ENCODE measurements at regions not wholly inside any gene's neighbourhood (a gene's known extent, or its start where the extent isn't known, plus 50 kb on each side); places are given as distances from the start of the nearest gene placed in this dataset.
"Not testable (repeated sequence)": the region's sequence is repeated elsewhere in the genome, so short reads cannot be mapped to it uniquely, and the experiment has no call there.

DNA sequence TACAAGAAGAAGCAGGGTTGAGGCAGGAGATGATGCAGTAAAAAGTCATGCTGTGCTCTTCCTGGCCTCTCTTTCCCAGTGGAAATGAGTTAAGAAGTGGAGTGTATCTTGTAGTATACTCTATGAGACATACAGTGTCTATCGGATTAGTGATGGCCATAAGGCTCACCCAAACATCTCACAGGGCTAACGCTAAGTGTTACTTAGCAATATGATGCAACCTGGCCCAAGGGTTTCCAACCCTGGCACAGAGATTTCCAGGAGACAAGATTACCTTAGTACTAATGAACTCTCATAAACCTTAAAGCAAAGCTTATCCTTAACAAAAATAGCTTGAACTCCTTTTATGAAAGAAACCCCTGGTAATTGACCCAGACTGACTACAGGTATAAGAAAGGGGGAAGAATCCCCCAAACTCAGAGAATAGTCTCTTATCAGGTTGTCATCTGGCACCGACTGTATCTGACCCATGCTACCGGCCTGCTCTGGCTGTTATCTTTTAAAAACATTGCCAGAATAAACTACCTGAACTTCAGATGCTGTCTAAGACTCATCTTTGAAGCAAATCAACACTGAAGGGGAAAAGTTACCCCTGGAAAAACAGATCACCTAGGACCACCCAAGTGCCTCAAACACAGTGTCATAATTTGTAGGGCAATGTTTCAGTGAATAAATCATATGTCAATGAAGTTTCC lies 1002.0 kb downstream of the REEP3 start:
- DNase-seq: no peak

DNA sequence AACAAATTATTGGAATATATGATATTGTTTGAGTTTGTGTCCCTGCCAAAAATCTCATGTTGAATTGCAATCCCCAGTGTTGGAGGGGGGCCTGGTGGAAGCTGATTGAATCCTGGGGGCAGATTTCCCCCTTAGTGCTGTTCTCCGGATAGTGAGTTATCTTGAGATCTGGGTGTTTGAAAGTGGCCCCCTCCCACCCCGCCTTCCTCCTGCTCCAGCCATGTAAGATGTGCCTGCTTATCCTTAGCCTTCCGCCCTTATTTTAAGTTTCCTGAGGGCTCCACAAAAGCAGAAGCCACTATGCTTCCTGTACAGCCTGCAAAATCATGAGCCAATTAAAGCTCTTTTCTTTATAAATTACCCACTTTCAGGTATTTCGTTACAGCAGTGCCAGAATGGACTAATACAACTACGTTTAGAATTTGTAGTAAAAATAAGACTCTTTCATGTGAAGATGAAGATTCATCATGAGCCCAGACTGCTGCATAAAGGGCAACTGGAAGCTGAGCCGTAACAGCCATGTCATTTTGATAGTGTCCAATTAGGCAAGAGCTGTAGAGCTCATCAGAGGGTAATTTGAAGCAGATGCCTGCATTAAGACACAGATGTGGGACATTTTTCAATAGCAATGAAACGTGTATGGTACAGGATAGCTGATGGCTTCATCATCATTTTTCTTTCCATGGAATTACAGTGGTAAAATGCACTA lies 1007.2 kb downstream of the REEP3 start:
- DNase-seq: no peak

DNA sequence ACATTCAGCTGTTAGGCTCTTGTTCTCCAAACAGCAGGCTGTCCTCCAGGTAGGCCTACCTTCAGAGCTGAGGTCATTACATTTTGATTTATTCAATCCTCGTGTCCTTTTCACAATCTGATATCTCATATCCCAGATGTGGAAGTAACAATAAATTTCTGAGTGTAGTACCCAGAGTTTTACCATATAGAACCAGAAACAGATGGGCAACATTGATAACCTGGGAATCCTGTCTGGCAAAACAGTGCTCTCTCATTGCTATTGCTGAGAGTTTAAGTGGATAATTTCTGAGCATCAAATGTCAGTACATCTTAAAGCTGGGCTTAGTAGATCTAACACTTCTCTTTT lies 1007.8 kb downstream of the REEP3 start:
- DNase-seq: no peak

DNA sequence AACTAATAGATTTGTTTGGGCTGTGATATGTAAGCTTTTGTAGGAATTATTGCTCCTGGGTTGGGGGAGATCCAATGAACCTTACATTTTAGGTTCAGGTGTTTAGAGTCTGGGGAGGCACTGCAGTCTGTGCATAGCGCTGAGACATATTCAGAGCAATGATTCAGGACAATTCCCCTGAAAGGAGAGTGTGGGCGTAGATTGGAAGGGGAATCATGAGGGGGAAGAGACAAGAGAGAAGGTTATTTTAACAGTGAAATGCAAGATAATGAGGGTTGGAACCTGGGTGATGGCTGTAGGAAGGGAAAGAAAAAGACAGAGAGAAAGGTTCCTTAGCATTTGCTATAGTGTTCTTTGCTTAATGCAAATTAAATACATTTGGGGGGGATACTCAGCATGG lies 1013.4 kb downstream of the REEP3 start:
- DNase-seq: no peak

DNA sequence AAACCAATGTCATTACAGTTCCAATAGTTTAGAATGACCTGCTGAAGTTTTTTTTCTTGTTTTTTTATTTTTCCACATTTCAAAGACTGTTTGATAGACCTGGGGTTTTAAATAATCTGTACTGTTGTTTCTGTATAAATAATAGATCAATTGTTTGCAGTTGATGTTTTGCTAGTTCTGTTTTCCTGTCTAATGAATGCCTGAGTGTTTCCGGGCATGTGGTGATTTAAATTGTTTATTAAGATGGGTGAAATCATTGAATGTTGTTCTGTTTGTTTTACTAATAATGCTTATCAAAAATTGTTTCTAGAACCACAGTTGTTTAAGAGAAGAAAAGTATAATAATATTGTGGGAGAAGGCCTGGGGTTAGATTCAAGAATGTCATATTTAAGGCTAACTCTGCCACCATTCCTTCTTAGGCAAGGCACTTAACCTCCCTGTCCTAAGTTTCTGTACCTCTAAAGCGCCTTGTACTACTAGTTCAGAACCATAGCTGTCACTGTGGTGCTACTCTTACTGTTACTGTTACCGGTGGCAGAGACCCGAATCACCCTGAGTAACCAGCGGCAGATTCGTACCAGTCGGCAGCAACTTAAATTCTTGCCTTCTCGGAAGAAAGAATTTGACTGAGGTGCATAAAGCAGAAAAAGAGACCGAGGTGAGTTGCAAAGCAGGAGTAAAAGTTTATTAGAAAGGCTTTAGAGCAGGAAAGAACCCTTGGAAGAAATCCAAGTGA lies 1014.1 kb downstream of the REEP3 start:
- no peak for DNase-seq

DNA sequence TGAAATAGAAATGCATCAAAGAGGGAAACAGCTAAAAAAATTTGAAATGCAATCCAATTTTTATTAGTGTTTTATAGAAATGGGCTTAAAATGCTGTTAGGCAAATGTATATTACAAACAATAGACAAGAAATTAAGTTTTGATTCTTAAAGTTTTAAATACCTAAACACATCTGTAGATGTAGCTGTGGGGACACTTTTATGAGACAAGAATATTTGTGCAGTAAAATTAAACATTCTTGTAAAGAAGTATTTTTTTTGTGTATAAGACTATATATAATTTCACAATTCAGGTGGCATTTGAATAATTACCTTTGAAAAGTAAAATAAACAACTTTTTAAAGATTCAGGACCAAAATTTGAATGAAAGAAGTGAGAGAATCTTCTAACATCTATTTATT lies 1015.9 kb downstream of the REEP3 start:
- DNase-seq: no peak

DNA sequence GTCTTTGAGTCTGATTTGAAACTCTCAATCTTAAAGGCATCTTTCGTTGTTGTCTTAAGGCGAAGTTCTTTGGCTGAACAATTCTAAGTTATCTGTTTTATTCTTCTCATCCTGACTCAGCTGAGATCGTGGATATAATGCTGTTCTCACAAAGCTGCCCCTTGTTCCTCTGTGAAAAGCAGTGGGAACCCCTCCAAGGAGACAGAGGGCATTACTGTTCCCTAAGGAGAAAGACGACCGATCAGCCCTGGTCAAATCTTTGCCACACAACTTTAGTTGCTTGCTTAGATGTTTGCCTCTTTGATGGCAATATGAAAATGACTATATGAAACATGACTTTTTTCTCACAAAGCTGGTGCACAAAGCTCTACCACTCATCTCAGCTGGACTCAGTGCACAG lies 1016.7 kb downstream of the REEP3 start:
- DNase-seq: no peak

DNA sequence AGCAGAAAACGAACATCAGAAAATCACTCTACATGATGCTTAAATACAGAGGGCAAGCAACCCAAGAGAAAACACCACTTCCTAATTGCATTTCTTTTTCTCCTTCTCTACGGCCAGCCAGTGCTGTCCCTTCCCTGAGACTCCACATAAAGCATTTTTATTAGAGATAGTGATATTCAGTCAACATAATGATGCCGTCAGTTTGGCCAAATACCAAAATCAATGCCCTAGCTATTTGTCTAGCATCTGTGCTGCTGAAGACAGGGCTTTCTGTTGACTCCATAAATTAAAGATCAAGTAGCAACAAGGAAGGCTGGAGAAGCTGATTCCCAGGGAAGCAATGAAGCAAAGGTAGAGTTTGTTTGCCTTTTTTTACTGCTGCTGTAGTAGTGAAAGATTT lies 1024.9 kb downstream of the REEP3 start:
- no peak for DNase-seq

DNA sequence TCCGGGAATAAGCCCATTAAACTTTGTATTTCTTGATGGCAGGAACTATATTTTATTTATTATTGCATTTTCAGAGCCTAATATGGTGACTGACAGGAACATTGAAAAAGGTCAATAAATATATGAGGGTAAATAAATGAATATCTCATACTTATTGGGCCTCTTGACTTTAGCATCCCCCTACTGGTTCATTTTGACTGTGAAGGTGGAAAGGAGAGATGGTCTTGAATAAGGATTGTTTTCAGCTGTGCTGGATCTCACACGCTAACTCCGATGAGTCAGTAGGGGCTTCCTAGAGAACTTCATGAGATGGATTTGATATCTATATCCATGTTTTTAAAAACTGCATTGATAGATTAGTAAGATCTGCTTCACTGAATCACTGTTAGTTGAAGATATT lies 1026.0 kb downstream of the REEP3 start:
- no peak for DNase-seq

DNA sequence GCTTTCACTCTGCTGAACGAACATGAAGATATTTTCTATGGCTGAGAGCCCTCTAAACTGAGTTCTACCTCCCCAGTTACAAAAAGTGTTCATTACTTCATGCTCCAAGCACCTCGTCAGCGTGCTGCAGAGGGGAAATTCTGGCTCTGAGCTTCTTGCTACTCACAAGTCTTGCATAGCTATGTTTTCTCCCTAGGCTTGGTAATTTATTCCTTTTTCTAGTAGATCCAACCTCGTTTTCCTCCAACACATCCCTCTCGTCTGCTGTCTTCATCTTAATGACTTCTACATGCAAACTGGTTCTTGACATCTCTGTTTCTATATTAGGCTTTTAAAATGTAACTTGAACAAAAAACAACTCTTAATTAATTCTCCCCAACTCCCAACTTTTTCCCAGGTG lies 1034.5 kb downstream of the REEP3 start:
- DNase-seq: no peak

DNA sequence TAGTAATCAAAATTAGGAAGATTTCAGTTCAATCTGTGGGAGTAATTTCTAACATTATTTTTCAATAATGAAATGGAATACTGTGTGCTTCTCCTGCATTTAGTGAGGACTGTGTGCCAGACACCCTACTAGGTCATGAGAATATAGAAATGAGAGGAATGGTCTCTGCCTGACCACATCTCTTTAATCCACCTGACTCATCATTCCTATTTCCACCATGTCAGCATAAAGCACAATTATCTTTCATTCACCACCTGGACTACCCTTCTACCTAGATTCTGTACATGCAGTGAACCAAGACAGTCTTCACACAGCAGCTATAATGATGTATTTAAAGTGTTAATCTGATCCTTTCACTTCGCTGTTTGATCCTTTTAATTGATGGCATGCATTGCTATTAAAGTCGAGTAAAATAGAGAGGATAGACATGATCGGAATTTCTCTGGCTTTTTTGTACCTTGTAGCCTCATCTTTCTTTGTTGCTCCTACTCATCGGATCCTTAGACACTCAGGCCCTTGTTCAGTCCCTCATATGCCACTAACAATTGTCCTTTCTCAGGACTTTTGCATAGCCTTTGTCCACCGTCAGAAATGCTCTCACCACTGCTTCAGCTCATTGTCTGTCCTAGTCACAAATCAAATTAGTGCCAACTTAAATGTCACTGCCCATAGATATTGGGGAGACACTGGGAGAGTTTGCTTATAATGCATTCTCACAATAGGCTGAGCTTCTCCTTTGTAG lies 1037.1 kb downstream of the REEP3 start:
- DNase-seq: no peak

DNA sequence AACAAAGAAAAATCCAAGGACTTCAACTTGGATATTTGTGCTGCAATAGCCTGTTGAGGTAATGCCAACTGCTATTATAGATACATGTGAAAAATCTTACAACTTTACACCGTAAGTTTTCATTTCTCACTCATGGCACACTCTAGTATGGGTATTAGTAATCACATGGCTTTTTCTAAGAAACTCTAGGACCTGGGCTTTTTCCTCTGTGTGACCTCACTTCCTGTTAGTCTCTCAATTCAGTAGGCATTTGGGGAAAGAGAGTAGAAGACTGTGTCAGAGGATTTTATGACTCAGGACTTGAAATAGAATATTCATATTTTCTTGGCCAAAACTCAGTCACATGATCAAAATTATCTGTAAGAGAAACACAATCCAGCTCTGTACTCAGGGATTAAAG lies 1049.9 kb downstream of the REEP3 start:
- no peak for DNase-seq

DNA sequence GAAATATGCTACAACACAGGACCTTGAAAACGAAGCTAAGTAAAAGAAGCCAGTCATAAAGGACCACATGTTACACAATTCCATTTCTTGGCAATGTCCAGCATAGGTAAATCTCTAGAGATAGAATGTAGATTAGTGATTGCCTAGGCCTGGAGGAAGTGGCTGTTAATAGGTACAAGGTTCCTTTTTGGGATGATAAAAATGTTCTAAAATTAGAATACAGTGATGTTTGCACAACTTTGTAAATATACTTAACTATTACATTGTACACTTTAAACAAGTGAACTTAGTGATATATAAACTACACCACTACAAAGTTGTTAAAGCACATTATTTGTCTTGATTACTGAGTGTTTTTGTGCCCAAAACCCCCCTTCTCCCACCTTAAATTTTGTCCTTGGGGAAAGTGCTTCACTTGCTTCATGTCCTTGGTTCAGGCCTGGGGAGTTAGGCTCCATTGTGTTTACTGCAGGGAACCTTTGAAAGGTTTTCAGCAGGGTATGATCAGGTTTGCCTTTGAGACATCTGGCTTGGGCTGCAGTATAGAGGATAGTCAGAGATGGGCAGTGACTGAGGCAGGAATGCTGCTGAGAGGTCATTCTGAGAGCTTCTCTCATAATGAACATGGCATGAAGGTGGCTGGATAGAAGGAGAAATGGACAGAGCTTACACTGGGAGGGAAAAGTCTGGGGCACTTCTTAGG lies 1052.6 kb downstream of the REEP3 start:
- DNase-seq: no peak

DNA sequence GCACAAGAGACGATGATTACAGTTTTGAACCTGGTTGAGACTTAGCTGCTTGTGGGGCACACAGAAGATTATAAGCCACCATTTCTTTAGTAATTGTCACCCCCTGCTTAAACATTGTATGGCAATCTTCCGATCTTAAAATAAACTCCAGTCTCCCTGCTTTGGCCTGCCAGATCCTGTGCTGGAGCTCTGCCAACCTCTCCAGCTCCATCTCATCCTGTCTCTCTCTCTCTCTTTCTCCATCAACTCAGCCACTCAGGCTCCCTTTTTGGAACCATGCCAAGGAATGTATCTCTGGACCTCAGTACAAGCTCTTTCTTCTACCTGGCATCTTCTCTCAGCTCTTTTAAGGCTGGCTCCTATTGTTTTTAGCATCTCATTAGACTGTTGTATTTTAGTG lies 1053.2 kb downstream of the REEP3 start:
- no peak for DNase-seq

DNA sequence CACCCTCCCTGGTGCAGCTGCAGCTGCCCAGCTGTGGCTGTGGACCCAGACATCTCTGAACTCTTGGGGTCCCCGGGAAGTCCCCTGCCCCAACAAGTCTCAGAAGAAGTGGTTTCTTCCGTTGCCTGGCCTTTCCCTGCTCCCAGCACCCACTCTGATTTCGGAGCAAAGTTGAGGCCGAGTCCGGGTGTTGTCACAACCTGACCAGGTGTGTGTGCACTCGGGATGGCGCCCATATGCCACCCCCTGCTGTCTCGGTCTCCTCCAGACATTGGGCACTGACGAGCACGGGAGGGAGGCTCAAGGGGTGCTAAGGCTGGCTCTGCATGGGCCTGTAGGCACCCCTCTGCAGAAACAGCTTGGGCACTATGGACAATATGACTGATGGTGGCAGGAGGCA lies 1055.3 kb downstream of the REEP3 start:
- DNase-seq: no peak

DNA sequence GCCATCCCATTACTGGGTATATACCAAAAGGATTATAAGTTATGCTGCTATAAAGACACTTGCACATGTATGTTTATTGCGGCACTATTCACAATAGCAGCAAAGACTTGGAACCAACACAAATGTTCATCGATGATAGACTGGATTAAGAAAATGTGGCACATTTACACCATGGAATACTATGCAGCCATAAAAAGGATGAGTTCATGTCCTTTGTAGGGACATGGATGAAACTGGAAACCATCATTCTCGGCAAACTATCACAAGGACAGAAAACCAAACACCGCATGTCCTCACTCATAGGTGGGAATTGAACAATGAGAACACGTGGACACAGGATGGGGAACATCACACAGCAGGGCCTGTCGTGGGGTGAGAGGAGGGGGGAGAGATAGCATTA lies 1057.6 kb downstream of the REEP3 start:
- not testable (repeated sequence) for DNase-seq

DNA sequence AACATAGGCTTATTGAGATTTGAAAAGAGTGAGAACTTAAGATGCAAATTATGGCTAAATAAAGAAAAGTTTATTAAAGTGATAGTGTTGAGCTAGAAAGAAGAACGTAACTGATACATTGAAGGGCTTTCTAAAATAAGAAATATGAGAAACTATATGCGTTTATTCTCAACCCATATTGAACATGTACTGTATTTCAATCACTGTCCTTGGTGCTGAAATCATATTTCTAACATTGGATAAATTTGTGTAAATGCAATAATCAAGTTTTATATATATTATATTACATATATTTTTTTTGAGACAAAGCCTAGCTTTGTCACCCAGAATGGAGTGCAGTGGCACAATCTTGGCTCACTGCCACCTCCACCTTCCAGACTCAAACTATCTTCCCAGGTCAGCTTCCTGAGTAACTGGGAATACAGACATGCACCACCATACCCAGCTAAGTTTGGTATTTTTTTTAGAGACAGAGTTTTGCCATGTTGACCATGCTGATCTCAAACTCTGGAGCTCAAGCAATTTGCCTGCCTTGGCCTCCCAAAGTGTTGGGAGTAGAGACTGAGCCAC lies 1065.8 kb downstream of the REEP3 start:
- DNase-seq: no peak

DNA sequence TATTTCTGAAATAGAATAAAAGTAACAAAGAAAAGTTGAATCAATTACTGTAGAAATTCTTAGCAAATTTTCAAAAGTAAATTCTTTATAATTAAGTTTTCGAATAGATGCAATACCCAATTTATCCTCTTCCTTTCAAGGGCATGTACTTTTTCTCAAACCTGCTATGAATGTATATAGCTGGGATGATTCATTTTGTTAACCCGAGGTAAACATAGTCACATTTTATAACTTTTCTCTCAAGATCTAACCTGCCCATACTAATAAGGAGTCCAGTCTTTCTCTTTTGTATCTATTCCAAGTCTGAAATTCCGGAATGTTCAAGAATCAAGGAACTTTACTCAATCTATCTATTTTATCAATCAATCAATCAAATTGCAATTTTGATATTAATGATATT lies 1072.9 kb downstream of the REEP3 start:
- DNase-seq: no peak

DNA sequence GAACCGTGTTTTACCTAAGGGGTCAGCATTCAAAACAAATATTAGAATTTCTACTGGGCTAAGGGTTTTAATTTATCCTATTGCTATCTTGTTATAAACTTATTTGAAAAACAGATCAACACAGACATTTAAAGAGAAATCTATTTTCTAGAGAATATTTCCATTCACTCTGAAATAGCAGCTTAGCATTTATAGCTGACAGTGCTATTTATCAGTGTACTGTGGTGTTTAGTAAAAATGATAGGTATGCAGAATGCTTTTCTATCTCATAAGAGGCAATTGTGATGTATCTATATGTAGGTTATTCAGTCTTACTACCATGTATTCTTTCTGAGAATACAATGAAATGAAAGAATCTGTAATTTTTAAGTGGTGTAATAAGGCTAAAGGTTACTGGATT lies 1077.4 kb downstream of the REEP3 start:
- DNase-seq: no peak

DNA sequence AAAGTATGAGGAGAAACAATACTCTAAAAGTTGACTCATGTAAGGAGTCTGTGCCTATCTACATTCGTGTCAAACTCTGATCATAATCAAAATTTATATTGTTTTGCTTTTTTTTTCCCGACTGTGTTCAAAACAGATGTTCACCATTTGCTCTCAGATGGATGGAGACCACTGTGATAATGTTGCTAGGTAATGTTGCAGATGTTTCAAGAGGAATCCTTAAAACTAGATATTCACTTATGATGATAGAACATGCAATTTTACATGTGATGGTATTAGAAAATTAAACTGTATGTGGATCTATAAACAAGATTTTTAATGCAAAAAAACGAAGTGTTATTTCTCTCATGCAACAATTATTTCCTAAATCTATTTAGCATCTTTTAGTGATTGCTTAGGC lies 1080.1 kb downstream of the REEP3 start:
- DNase-seq: no peak

DNA sequence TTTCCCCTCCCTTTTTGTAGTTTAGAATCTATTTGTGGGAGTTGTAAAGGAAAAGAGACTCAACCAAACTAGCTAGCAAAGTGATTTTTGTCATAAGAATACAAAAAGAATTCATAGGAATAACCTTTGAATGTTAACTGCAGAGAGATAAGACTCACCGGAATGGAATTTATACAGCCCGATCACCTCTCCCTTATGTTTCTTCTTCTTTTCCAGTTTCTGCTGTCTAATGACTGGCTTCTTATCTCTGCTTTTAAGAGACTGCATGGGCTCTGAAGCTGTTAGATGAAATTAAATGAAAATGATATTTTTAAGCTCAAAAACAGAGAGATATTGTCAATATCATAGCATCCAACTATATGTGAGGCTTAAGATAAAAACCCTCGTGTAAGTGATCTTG lies 1095.9 kb downstream of the REEP3 start:
- no peak for DNase-seq

DNA sequence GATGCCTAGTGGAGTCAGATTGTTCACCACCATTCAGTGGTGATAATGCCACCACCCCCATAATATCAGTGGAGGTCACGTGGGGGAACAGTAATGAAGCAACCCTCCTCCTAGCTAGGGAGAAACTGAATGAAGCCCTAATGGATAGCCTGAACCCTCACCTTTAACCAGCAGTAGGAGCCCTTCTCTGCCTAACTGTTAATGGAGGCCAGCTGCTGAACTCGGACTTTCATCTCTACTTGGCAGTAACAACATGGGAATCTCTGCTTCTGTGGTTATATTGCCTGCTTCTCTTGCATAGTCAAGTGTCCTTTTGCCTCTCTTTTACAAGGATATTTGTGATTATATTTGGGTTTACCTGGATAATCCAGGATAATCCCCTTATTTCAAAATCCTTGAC lies 1097.9 kb downstream of the REEP3 start:
- DNase-seq: no peak

DNA sequence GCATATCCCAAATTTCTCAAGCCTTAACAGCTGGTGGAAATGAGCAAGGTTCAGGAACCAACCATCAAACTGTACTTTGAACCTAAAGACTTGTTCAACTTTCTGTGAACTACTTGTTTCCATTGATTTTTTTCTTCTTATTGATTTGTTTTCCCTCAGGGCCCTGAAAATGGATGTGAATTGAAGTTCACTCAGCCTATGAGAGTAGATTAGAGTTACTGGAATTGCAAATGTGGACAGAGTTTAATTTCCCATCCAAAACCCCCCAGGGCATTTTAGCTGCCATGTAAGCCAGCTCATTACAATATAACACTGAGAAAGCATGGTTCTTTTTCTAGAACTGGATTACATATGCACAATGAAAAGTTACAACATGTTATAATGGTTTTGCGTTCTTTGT lies 1105.7 kb downstream of the REEP3 start:
- no peak for DNase-seq

Data from NCI-H226 (cell line).